Suprapubic skin (tissue), 4 donors: ENCODE measurements at regions not wholly inside any gene's neighbourhood (a gene's known extent, or its start where the extent isn't known, plus 50 kb on each side); places are given as distances from the start of the nearest gene placed in this dataset.
A peak's percentile ranks its signal among the peaks of the same experiment; 100 is the strongest.

Experiments
- DNase-seq, 2 donors: peaks; one replicate each; pipeline ENCODE4 v3.0.0-alpha.2; 2019; ENCODE audit warnings: low spot score in 2 of 2
- H3K27ac ChIP-seq: fragments of 200-600 bp; sonication (generic); one replicate; pipeline ENCODE4 v1.5.1; 2019
- H3K27me3 ChIP-seq: fragments of 200-600 bp; sonication (generic); one replicate; pipeline ENCODE4 v1.5.1; 2019
- H3K36me3 ChIP-seq: fragments of 200-600 bp; sonication (generic); one replicate; pipeline ENCODE4 v1.5.1; 2019
- H3K4me1 ChIP-seq: fragments of 200-600 bp; sonication (generic); one replicate; pipeline ENCODE4 v1.5.1; 2019
- H3K4me3 ChIP-seq: fragments of 200-600 bp; sonication (generic); one replicate; pipeline ENCODE4 v1.5.1; 2019; ENCODE audit warnings: mild to moderate bottlenecking
- H3K9me3 ChIP-seq: fragments of 200-600 bp; sonication (generic); one replicate; pipeline ENCODE4 v1.5.1; 2019
- EP300 ChIP-seq: sonication (generic); formaldehyde crosslinking; IDR thresholded peaks from one replicate; pipeline ENCODE4 v1.6.1; 2017; ENCODE audit warnings: antibody characterized with exemption
- POLR2A ChIP-seq, 2 donors: fragments of 450-650 bp; IDR thresholded peaks; one replicate each; pipeline ENCODE4 v1.6.1; 2017; ENCODE audit warnings: antibody characterized with exemption in 2 of 2, mild to moderate bottlenecking in 2 of 2, moderate library complexity in 2 of 2
- POLR2AphosphoS5 ChIP-seq, 3 donors: sonication (generic); formaldehyde crosslinking; IDR thresholded peaks; one replicate each; pipeline ENCODE4 v1.6.1; 2017; ENCODE audit warnings: antibody characterized with exemption in 3 of 3
- WGBS: methylation state at CpG from one replicate; pipeline ENCODE4 v1.1.5; 2018; 5-methylcytosine and 5-hydroxymethylcytosine counted together
- TF ChIP-seq, protein P1 (sequence below), 2 donors: fragments of 200-600 bp in 1 of 2; fragments of 450-650 bp in 1 of 2; sonication (generic) in 1 of 2; IDR thresholded peaks; one replicate each; pipeline ENCODE4 v1.5.1; 2016 to 2019; ENCODE audit warnings: antibody characterized with exemption in 2 of 2, mild to moderate bottlenecking in 1 of 2, moderate library complexity in 1 of 2

- H3K36me3 ChIP-seq: no peaks in the 10 kb centered on the region
- 90% methylated on average over 5 of the region's 5 CpGs for WGBS
- no peaks in the 10 kb centered on the region for H3K27me3 ChIP-seq
- H3K4me1 ChIP-seq: peaks cover 4% of the 10 kb centered on the region
- DNase-seq: no peak
- H3K4me3 ChIP-seq: no peak overlapping the region
- H3K27ac ChIP-seq: no peak overlapping the region
- no peaks in the 10 kb centered on the region for H3K9me3 ChIP-seq
- TF ChIP-seq POLR2A (IDR thresholded peaks at IDR 0.05): no peak
- TF ChIP-seq, protein P1, sequence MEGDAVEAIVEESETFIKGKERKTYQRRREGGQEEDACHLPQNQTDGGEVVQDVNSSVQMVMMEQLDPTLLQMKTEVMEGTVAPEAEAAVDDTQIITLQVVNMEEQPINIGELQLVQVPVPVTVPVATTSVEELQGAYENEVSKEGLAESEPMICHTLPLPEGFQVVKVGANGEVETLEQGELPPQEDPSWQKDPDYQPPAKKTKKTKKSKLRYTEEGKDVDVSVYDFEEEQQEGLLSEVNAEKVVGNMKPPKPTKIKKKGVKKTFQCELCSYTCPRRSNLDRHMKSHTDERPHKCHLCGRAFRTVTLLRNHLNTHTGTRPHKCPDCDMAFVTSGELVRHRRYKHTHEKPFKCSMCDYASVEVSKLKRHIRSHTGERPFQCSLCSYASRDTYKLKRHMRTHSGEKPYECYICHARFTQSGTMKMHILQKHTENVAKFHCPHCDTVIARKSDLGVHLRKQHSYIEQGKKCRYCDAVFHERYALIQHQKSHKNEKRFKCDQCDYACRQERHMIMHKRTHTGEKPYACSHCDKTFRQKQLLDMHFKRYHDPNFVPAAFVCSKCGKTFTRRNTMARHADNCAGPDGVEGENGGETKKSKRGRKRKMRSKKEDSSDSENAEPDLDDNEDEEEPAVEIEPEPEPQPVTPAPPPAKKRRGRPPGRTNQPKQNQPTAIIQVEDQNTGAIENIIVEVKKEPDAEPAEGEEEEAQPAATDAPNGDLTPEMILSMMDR (IDR thresholded peaks at IDR 0.05): no peak
- no peak for TF ChIP-seq POLR2AphosphoS5 (IDR thresholded peaks at IDR 0.05)
- no peak for TF ChIP-seq EP300
Observed at GRCh38 chr12:105665366-105665765, 334.9 kb downstream of the C12orf75 start.

DNA sequence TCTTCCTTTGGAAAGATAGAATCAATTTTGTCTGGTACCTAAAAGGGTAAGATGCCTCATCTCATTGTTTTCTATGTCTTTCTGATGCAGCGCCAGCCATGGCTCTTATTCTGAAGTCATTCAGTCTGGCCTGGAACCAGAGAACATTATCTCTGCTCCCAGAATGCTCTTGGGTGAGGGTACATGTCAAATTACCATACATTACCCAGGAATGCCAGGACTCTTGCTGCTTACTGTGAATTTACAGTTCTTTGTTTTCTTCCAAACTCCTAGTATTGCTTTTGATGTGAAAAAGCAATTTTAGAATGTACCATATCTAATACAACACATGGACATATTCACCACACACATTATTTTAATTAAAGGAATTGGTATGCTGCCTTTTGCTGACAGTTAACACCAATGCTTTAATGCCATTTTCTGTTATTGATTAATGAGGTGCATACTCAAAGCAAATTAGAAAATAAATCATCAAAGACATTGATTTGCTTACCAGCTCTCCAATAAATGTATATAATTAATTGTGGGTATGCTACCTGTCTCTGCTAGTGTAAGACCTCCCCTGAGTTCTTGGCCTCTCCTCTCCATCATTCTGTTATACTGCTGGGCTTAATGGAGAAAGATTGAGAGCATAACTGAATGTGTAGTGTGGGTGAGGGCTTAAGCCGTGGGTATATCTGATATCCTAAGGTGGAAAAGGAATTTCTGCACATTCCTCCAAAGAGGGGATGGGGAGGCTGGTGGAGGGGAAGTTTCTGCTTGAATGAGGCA lies 337.7 kb downstream of the C12orf75 start:
- no peaks in the 10 kb centered on the region for H3K27me3 ChIP-seq
- H3K4me3 ChIP-seq: no peak overlapping the region
- DNase-seq: no peak
- H3K36me3 ChIP-seq: no peaks in the 10 kb centered on the region
- peaks cover 9% of the 10 kb centered on the region for H3K4me1 ChIP-seq
- 95% methylated on average over 2 of the region's 2 CpGs for WGBS
- H3K9me3 ChIP-seq: no peaks in the 10 kb centered on the region
- H3K27ac ChIP-seq: no peak overlapping the region
- TF ChIP-seq POLR2AphosphoS5 (IDR thresholded peaks at IDR 0.05) (no peak), EP300 (no peak), POLR2A (IDR thresholded peaks at IDR 0.05) (no peak)
- TF ChIP-seq, protein P1 (IDR thresholded peaks at IDR 0.05): no peak

- no peak for DNase-seq
- no peaks in the 10 kb centered on the region for H3K36me3 ChIP-seq
Observed at GRCh38 chr12:105670672-105671071, 340.2 kb downstream of the C12orf75 start.

DNA sequence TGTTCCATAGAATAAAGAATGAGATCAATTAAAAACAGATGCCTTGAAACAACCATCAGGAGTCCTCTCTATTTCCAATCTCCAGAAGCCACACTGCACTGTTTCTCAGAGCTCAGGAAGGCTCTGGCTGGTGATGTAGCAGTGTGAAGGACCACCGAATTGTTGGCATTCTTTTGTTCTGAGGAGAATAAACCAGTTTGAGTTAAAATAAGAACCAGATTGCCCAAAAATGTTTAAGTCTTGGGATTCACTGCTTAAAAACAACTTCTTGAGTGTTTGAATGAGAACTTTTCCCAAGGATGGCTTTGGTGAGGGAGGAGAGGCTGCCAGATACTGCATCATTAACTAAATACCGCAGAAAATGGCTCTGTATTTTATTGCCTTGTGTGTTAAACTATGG lies 341.2 kb downstream of the C12orf75 start:
- 65% methylated on average over 2 of the region's 2 CpGs for WGBS
- Histone ChIP-seq H3K9me3 (no peaks in the 10 kb centered on the region), H3K27me3 (no peaks in the 10 kb centered on the region), H3K36me3 (no peaks in the 10 kb centered on the region), H3K27ac (no peak overlapping the region), H3K4me3 (no peak overlapping the region), H3K4me1 (peaks cover 9% of the 10 kb centered on the region)
- TF ChIP-seq, protein P1 (IDR thresholded peaks at IDR 0.05): no peak
- no peak for DNase-seq

More at GRCh38 chr12:105670672-105671071, 340.2 kb downstream of the C12orf75 start:
- no peaks in the 10 kb centered on the region for H3K9me3 ChIP-seq
- no peaks in the 10 kb centered on the region for H3K27me3 ChIP-seq
- no peak overlapping the region for H3K27ac ChIP-seq
- peaks cover 9% of the 10 kb centered on the region for H3K4me1 ChIP-seq
- no peak overlapping the region for H3K4me3 ChIP-seq
- TF ChIP-seq POLR2A (IDR thresholded peaks at IDR 0.05) (no peak), EP300 (no peak)
- TF ChIP-seq, protein P1 (IDR thresholded peaks at IDR 0.05): no peak

DNA sequence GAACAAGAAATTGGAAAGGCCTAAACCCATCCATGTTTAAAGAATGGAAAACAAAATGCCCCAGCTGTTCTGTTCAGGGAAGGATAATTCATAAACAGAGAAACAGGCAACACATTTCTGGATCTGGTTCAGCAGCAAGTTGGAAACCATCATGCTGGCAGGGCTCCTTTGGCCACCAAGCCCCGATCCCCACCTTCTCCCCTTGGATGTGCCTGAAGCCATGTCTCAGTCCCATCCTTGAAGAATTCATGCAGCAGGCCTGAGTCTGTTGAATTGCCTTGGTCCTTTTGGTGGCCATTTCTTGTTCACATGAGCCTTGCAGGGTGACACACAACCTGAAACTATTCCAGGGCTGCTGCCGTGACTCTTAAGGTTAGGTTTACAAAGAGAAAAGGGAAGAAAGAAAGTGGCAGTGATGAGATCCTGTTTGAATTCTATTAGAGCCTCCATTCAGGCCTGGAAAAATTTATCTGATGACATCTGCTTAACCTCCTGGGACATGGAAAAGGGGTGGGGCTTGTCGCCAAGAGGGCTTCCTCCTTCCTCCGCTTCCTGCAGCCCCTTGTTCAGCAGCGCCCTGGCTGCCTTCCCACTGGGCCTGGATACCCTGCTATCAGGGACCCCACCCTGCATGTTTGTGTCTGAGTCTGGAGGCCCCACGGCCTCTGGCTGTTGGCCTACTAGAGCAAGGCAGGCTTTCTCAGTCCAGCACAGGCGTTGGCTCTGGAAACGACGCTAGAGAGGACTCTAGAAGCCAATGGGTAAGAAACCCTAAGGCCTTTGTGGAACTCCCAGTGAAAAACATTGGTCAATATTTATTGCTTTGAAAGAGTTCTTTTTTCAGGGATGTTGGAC lies 341.9 kb downstream of the C12orf75 start:
- Histone ChIP-seq H3K9me3 (no peaks in the 10 kb centered on the region), H3K27ac (no peak overlapping the region), H3K27me3 (no peaks in the 10 kb centered on the region), H3K4me1 (peaks cover 16% of the 10 kb centered on the region), H3K36me3 (no peaks in the 10 kb centered on the region), H3K4me3 (no peak overlapping the region)
- peak; percentile 83 to 88 for DNase-seq
- 24% methylated on average over 9 of the region's 9 CpGs for WGBS
- TF ChIP-seq POLR2A (IDR thresholded peaks at IDR 0.05): no peak
- no peak for TF ChIP-seq EP300
- TF ChIP-seq, protein P1 (IDR thresholded peaks at IDR 0.05): no peak
- no peak for TF ChIP-seq POLR2AphosphoS5 (IDR thresholded peaks at IDR 0.05)
